ENCODE measurements at regions not wholly inside any gene's neighbourhood (a gene's known extent, or its start where the extent isn't known, plus 50 kb on each side); places are given as distances from the start of the nearest gene placed in this dataset.

DNA sequence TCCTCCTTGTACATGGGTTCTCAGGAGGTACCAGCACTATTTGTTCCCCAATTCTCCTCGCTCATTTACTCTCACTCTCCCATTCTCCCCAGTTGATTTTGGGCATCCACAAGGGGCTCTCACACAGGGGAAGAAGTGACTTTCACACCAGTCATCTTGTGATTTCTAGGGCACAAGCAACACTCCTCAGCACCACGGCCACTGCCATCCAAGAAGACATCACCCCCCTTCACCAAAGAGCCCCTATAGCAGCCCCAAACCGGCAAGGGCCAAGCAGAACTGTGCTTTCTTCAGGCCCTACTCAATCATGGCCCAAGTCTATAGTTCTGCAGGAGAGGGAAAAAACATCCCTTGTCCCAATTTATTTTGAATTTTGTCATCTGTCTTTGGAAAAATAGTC, 209.2 kb upstream of the ARL4C start:
- TF ChIP-seq, protein P1, sequence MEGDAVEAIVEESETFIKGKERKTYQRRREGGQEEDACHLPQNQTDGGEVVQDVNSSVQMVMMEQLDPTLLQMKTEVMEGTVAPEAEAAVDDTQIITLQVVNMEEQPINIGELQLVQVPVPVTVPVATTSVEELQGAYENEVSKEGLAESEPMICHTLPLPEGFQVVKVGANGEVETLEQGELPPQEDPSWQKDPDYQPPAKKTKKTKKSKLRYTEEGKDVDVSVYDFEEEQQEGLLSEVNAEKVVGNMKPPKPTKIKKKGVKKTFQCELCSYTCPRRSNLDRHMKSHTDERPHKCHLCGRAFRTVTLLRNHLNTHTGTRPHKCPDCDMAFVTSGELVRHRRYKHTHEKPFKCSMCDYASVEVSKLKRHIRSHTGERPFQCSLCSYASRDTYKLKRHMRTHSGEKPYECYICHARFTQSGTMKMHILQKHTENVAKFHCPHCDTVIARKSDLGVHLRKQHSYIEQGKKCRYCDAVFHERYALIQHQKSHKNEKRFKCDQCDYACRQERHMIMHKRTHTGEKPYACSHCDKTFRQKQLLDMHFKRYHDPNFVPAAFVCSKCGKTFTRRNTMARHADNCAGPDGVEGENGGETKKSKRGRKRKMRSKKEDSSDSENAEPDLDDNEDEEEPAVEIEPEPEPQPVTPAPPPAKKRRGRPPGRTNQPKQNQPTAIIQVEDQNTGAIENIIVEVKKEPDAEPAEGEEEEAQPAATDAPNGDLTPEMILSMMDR (IDR thresholded peaks at IDR 0.05; ENCODE audit: borderline replicate concordance, extremely low read depth, low read length, poor library complexity, severe bottlenecking), result no peak
- TF ChIP-seq EZH2 (IDR thresholded peaks at IDR 0.05; ENCODE audit: borderline replicate concordance, low read depth, low read length, severe bottlenecking), result no peak

All from DND-41 (cell line).